ENCODE measurements at regions not wholly inside any gene's neighbourhood (a gene's known extent, or its start where the extent isn't known, plus 50 kb on each side); places are given as distances from the start of the nearest gene placed in this dataset.

DNA sequence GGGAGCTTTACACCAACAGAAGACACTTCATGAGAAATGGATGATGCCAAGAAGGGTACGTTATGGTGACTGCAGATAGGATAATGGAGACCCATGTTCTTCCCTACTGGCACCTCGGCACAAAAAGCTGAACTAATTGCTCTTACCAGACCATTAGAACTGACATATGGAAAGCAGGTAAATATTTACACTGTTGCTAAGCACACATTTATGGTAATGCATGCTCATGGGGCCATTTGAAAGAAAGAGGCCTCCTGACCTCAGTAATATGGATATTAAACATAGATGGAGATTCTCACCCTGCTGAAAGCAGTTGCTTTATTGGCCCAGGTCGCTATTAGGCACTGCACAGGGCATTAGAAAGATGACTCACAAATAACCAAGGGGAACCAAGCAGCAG is 1759.6 kb downstream of the C4orf33 start:
- no peak for DNase-seq (ENCODE audit: low spot score)
- no peaks in the 10 kb centered on the region for H3K27me3 ChIP-seq
- H3K4me2 ChIP-seq: no peak overlapping the region
- H3K4me3 ChIP-seq: no peak overlapping the region
- H3K9me2 ChIP-seq (replicated peaks; ENCODE audit: insufficient read depth): no peaks in the 10 kb centered on the region
- no peak for TF ChIP-seq EZH2 (IDR thresholded peaks at IDR 0.05; ENCODE audit: borderline replicate concordance)
- TF ChIP-seq EZH2phosphoT487 (IDR thresholded peaks at IDR 0.05; ENCODE audit: low read depth, severe bottlenecking, unreplicated experiment): no peak
- no peak for TF ChIP-seq CTCF (IDR thresholded peaks at IDR 0.05; ENCODE audit: poor library complexity)
- WGBS (ENCODE audit: low lambda C conversion rate, missing lambda C conversion rate): 80% methylated on average over 3 of the region's 3 CpGs
- H3K36me3 ChIP-seq (replicated peaks; ENCODE audit: insufficient read depth, low read depth): no peaks in the 10 kb centered on the region
- H3K79me2 ChIP-seq: no peaks in the 10 kb centered on the region
- no peaks in the 10 kb centered on the region for H3K9me3 ChIP-seq (ENCODE audit: low read depth)
- peaks cover 4% of the 10 kb centered on the region for H3K4me1 ChIP-seq (ENCODE audit: insufficient read depth)
- H2AFZ ChIP-seq: no peak overlapping the region
- H3K27ac ChIP-seq: no peak overlapping the region
- H4K20me1 ChIP-seq (ENCODE audit: insufficient read depth, poor library complexity, severe bottlenecking): no peaks in the 10 kb centered on the region

DNA sequence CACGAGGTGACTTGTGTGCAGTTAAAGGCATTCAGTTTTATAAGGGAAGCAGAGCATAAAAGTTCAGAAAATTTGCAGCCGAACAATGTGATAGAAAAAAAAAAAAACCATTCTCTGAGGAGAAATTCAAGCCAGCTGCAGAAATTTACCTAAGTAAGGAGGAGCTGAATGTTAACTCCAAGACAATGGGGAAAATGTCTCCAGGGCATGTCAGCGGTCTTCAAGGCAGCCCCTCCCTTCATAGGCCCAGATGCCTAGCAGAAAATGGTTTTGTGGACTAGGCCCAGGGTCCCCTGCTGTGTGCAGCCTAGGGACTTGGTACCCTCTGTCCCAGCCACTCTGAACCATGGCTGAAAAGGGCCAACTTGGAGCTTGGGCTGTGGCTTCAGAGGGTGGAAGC is 1764.0 kb downstream of the C4orf33 start:
- H3K36me3 ChIP-seq (replicated peaks; ENCODE audit: insufficient read depth, low read depth): no peaks in the 10 kb centered on the region

DNA sequence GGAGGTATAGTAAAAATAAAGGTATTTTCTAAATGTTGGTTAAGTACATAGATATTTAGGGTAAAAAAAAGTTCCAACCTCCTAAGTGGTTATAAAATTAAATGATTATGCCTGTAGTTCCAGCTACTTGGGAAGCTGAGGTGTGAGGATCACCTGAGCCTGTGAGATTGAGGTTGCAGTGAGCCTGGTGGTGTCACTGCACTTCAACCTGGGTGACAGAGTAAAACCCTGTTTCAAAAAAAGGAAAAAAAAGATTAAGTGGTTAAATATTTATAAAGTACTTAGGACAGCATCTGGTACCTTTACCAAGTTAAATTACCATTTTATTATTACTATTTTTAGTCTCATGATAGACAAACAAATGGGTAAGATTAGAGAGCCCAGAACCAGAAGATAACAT is 1801.0 kb downstream of the C4orf33 start:
- Histone ChIP-seq H3K4me1 (ENCODE audit: insufficient read depth) (no peaks in the 10 kb centered on the region), H3K4me2 (no peak overlapping the region), H3K27ac (no peak overlapping the region), H2AFZ (no peak overlapping the region), H3K27me3 (no peaks in the 10 kb centered on the region), H3K4me3 (no peak overlapping the region), H3K9me3 (ENCODE audit: low read depth) (no peaks in the 10 kb centered on the region), H3K36me3 (replicated peaks; ENCODE audit: insufficient read depth, low read depth) (no peaks in the 10 kb centered on the region), H3K9me2 (replicated peaks; ENCODE audit: insufficient read depth) (no peaks in the 10 kb centered on the region), H3K79me2 (no peaks in the 10 kb centered on the region), H4K20me1 (ENCODE audit: insufficient read depth, poor library complexity, severe bottlenecking) (no peaks in the 10 kb centered on the region)
- TF ChIP-seq CTCF (IDR thresholded peaks at IDR 0.05; ENCODE audit: poor library complexity) (no peak), EZH2 (IDR thresholded peaks at IDR 0.05; ENCODE audit: borderline replicate concordance) (no peak), EZH2phosphoT487 (IDR thresholded peaks at IDR 0.05; ENCODE audit: low read depth, severe bottlenecking, unreplicated experiment) (no peak)
- no peak for DNase-seq (ENCODE audit: low spot score)

More for the DNA sequence above, 1764.0 kb downstream of the C4orf33 start:
- Histone ChIP-seq H3K9me3 (ENCODE audit: low read depth) (no peaks in the 10 kb centered on the region), H4K20me1 (ENCODE audit: insufficient read depth, poor library complexity, severe bottlenecking) (no peaks in the 10 kb centered on the region), H3K9me2 (replicated peaks; ENCODE audit: insufficient read depth) (no peaks in the 10 kb centered on the region), H3K27ac (no peak overlapping the region), H3K79me2 (no peaks in the 10 kb centered on the region), H3K4me3 (no peak overlapping the region), H3K27me3 (no peaks in the 10 kb centered on the region), H2AFZ (no peak overlapping the region), H3K4me1 (ENCODE audit: insufficient read depth) (no peaks in the 10 kb centered on the region), H3K4me2 (no peak overlapping the region)
- TF ChIP-seq CTCF (IDR thresholded peaks at IDR 0.05; ENCODE audit: poor library complexity) (no peak), EZH2phosphoT487 (IDR thresholded peaks at IDR 0.05; ENCODE audit: low read depth, severe bottlenecking, unreplicated experiment) (no peak), EZH2 (IDR thresholded peaks at IDR 0.05; ENCODE audit: borderline replicate concordance) (no peak)
- WGBS (ENCODE audit: low lambda C conversion rate, missing lambda C conversion rate): 68% methylated on average over 3 of the region's 3 CpGs
- DNase-seq (ENCODE audit: low spot score): no peak

DNA sequence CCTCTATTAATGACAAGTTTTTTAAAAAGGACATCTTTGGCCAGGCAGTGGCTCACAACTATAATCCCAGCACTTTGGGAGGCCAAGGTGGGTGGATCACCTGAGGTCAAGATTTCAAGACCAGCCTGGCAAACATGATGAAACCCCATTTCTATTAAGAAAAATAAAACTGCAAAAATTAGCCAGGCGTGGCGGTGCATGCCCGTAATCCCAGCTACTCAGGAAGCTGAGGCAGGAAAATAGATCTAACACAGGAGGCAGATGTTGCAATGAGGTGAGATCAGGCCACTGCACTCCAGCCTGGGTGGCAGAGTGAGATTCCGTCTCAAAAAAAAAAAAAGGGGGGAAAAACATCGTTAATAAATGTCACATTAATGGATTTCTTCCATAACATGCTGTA is 1805.4 kb downstream of the C4orf33 start:
- no peaks in the 10 kb centered on the region for H3K36me3 ChIP-seq (replicated peaks; ENCODE audit: insufficient read depth, low read depth)
- H3K4me2 ChIP-seq: no peak overlapping the region
- H3K27ac ChIP-seq: no peak overlapping the region
- H3K27me3 ChIP-seq: no peaks in the 10 kb centered on the region
- no peaks in the 10 kb centered on the region for H4K20me1 ChIP-seq (ENCODE audit: insufficient read depth, poor library complexity, severe bottlenecking)
- DNase-seq (ENCODE audit: low spot score): no peak
- H3K4me3 ChIP-seq: no peak overlapping the region
- WGBS (ENCODE audit: low lambda C conversion rate, missing lambda C conversion rate): 87% methylated on average over 5 of the region's 5 CpGs
- no peaks in the 10 kb centered on the region for H3K4me1 ChIP-seq (ENCODE audit: insufficient read depth)
- peaks cover 4% of the 10 kb centered on the region for H3K9me2 ChIP-seq (replicated peaks; ENCODE audit: insufficient read depth)
- no peaks in the 10 kb centered on the region for H3K9me3 ChIP-seq (ENCODE audit: low read depth)
- no peak overlapping the region for H2AFZ ChIP-seq
- H3K79me2 ChIP-seq: no peaks in the 10 kb centered on the region
- TF ChIP-seq CTCF (IDR thresholded peaks at IDR 0.05; ENCODE audit: poor library complexity) (no peak), EZH2 (IDR thresholded peaks at IDR 0.05; ENCODE audit: borderline replicate concordance) (no peak), EZH2phosphoT487 (IDR thresholded peaks at IDR 0.05; ENCODE audit: low read depth, severe bottlenecking, unreplicated experiment) (no peak)

Measured in hepatocyte (in vitro differentiated cells).